C4-2B (cell line): ENCODE measurements at regions not wholly inside any gene's neighbourhood (a gene's known extent, or its start where the extent isn't known, plus 50 kb on each side); places are given as distances from the start of the nearest gene placed in this dataset.

Source experiments
- H3K27ac ChIP-seq: fragments of 450-650 bp; 2 replicates; pipeline ENCODE4 v1.5.1; 2017
- ZFX ChIP-seq: fragments of 450-650 bp; IDR thresholded peaks from 2 replicates; pipeline ENCODE4 v1.6.1; 2017
- TF ChIP-seq, protein P1 (sequence below): fragments of 450-650 bp; conservative IDR thresholded peaks from 2 replicates; pipeline ENCODE4 v1.5.1; 2017; ENCODE audit warnings: mild to moderate bottlenecking

DNA sequence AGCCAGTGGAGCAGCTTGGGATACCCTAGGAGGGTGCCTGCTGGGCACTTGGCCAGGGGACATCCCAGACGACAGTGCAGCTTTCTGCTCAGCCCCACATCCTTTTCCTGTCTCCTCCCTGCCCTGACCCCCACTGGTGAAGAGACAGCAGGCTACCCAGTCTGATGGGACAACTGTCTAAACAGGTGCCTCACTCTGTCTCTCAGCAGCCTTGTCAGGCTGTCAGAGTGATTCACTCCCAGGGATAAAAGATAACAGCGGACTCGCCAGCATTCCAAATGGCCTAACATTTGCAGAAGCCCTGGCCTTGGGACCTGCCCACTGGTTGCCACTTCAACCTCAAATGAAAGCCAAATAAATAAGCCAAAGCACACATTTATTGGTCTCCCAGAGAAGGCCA is 318.6 kb upstream of the PLET1 start:
- H3K27ac ChIP-seq = no peak overlapping the region
- TF ChIP-seq, protein P1, sequence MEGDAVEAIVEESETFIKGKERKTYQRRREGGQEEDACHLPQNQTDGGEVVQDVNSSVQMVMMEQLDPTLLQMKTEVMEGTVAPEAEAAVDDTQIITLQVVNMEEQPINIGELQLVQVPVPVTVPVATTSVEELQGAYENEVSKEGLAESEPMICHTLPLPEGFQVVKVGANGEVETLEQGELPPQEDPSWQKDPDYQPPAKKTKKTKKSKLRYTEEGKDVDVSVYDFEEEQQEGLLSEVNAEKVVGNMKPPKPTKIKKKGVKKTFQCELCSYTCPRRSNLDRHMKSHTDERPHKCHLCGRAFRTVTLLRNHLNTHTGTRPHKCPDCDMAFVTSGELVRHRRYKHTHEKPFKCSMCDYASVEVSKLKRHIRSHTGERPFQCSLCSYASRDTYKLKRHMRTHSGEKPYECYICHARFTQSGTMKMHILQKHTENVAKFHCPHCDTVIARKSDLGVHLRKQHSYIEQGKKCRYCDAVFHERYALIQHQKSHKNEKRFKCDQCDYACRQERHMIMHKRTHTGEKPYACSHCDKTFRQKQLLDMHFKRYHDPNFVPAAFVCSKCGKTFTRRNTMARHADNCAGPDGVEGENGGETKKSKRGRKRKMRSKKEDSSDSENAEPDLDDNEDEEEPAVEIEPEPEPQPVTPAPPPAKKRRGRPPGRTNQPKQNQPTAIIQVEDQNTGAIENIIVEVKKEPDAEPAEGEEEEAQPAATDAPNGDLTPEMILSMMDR = no peak
- no peak for TF ChIP-seq ZFX

DNA sequence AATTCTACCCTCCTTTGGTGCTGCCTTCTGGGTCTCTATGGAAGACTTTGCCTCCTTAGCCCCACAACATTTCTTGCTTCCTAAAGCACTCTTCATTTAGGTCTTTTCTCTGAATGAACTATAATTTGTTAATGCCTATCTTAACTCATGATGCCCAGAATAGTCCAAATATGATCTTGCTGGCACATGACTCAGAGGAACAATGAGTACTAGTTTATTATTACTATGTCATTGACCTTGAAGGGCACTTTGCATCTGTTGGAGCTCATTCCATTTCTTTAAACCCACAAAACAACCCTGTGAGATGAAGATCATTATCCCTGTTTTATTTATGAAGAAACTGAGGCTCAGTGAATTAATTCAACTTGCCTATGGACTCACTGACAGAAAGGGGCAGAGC is 320.2 kb upstream of the PLET1 start:
- no peak overlapping the region for H3K27ac ChIP-seq
- TF ChIP-seq, protein P1 = no peak
- TF ChIP-seq ZFX = no peak

DNA sequence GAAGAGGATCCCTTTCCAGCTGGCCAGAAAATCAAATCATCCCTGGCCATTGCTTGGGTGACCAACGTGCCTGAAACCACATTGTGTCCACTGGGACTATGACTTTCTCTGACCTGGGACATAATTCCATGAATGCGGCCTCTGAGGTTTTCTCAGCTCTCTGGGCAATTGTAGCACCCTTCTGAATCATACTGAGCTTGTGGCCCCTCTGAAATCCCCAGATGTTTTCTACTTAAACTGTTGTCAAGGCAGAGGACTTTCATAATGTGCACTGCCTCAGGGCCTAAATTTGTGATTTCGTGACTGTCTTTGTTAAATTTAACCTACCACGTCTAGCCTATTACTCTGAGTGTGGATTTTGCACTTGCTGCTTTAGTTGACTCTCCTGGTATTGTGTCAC is 321.1 kb upstream of the PLET1 start:
- TF ChIP-seq ZFX = no peak
- TF ChIP-seq, protein P1 = no peak

DNA sequence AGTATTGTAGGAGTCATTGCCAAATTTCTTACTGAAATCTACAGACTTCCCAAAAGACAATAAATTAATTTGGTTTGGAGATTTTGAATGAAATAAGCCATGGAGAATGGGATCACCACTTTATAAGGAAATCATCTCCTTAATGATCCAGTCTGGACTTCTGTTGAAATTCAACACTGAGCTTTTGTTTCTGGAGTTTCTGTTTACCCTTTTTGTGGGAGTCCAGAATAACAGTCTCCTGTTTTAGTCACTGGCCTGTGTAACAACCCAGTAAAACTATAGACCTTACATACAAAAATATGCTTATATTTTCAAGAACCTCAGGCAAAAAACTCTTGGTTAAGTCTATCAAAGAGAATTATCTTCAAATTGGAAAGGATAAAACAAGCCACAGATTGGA is 321.7 kb upstream of the PLET1 start:
- no peak for TF ChIP-seq ZFX
- H3K27ac ChIP-seq = no peak overlapping the region

More for the DNA sequence above, 321.1 kb upstream of the PLET1 start:
- no peak overlapping the region for H3K27ac ChIP-seq

DNA sequence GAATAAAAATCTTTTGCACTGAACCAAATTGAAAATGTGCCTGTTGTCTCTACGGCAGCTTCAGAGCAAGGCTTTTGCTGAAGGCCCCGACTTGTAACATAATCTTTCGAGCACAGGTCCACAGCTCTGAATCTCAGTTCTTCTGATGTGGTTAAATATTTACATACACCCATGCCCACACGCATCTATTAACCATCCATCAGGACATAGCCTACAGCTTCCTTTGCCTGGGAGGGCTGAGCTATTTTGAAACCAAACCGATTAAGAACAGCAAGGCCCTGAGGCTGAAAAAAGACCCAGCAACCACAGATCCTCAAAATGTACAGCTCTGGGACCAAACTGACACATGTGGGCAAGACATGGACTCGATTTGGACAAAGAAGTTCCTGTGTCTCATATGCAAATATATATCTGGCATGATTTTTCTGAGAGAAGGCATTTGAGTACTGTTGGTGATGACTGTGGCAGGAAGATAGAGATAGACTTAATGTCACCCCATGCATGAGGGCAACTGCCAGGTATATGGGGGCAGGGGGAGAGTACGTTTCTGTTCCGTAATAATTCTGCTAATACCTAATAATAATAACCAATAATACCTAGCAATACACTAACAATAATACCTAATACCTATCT is 322.7 kb upstream of the PLET1 start:
- no peak for TF ChIP-seq ZFX
- TF ChIP-seq, protein P1 = no peak
- H3K27ac ChIP-seq = no peak overlapping the region

DNA sequence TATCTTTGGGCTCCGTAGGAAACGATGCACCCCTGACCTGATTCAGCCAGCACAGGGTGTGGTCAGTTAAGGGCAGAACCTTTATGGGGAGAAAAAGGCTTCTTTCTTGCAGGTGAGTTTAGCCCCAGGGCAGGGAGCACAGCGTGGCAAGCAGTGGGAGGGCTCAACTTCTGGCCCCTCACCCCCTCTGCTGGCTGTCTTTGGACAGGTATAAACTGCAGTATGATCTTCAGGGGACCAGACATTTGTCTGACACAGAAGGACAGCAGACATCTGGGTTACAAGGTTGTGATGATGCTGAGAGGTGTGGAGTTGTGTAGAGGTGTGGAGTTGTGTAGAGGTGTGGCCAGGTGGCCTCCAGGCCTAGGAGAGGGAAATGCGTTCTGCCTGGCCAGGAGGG is 324.0 kb upstream of the PLET1 start:
- no peak overlapping the region for H3K27ac ChIP-seq
- TF ChIP-seq, protein P1 = peak; percentile 29
- TF ChIP-seq ZFX = no peak

DNA sequence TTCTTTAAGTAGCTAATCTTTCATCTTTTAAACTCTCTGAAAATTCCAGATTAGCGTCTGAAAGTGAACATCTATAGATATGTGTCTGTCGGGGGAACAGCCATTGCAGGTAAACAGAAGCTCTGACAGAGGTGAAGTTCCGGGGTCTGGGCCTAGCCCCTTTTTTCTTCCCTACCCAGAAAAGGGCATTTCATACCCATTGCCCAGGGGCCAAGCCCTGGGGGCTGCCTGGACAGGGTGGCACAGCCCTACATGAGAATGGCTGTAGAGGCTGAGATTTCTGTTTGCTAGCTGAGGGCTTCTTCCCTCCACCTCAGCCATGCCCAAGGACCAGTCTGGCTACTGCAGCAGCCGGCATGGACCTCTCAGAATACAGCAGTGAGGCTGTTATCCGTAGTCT is 327.0 kb upstream of the PLET1 start:
- no peak for TF ChIP-seq ZFX
- TF ChIP-seq, protein P1 = no peak
- no peak overlapping the region for H3K27ac ChIP-seq

DNA sequence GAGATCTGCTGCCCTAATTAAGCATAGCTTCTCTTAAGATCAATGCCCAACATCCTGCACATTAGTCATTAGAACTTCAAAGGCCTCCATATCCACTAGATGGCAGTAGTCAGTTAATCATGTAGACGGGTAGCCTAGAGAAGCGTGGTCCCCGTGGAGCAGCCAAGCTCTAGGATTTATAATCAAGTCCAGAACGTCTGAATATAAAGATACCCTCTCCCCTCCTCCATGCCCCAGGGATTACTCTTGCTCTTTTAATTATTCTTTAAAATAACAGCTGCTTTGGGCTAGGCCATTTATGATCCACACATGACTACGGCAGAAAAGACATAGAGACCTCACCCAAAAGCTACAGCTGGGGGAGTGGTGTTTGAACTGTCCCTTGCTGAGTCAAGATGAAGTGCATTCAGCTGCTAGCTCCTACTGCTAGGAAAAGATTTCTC is 327.6 kb upstream of the PLET1 start:
- no peak for TF ChIP-seq ZFX
- TF ChIP-seq, protein P1 = peak; percentile 86
- H3K27ac ChIP-seq = no peak overlapping the region
